ENCODE measurements at regions not wholly inside any gene's neighbourhood (a gene's known extent, or its start where the extent isn't known, plus 50 kb on each side); places are given as distances from the start of the nearest gene placed in this dataset.

- Histone ChIP-seq H3K36me3 (ENCODE audit: insufficient read depth, low read length) (no peaks in the 10 kb centered on the region), H3K27ac (ENCODE audit: low read depth, low read length) (no peak overlapping the region), H3K4me1 (ENCODE audit: insufficient read depth, low read length) (no peaks in the 10 kb centered on the region), H3K27me3 (ENCODE audit: control insufficient read depth in 1 of 2, insufficient read depth in 2 of 2, low read length in 2 of 2) (no peaks in the 10 kb centered on the region), H3K4me3 (ENCODE audit: low read depth in 1 of 2, low read length in 2 of 2) (no peak overlapping the region), H3K9ac (ENCODE audit: low read length) (no peak overlapping the region), H3K9me3 (ENCODE audit: low read length) (no peaks in the 10 kb centered on the region)
These were observed 332.4 kb downstream of the MSX2 start for GRCh38 chr5:175056831-175057230.

GRCh38 chr5:175054243-175054642 lies 329.9 kb downstream of the MSX2 start:
- Histone ChIP-seq H3K36me3 (ENCODE audit: insufficient read depth, low read length) (no peaks in the 10 kb centered on the region), H3K27ac (ENCODE audit: low read depth, low read length) (no peak overlapping the region), H3K4me1 (ENCODE audit: insufficient read depth, low read length) (no peaks in the 10 kb centered on the region)

GRCh38 chr5:175052351-175052750 lies 328.0 kb downstream of the MSX2 start:
- Histone ChIP-seq H3K36me3 (ENCODE audit: insufficient read depth, low read length) (no peaks in the 10 kb centered on the region), H3K4me3 (ENCODE audit: low read depth in 1 of 2, low read length in 2 of 2) (no peak overlapping the region), H3K4me1 (ENCODE audit: insufficient read depth, low read length) (no peaks in the 10 kb centered on the region), H3K9me3 (ENCODE audit: low read length) (no peaks in the 10 kb centered on the region), H3K27ac (ENCODE audit: low read depth, low read length) (no peak overlapping the region), H3K27me3 (ENCODE audit: control insufficient read depth in 1 of 2, insufficient read depth in 2 of 2, low read length in 2 of 2) (no peaks in the 10 kb centered on the region), H3K9ac (ENCODE audit: low read length) (no peak overlapping the region)

More at GRCh38 chr5:175054243-175054642, 329.9 kb downstream of the MSX2 start:
- no peak overlapping the region for H3K4me3 ChIP-seq (ENCODE audit: low read depth in 1 of 2, low read length in 2 of 2)
- no peaks in the 10 kb centered on the region for H3K9me3 ChIP-seq (ENCODE audit: low read length)
- no peak overlapping the region for H3K9ac ChIP-seq (ENCODE audit: low read length)
- H3K27me3 ChIP-seq (ENCODE audit: control insufficient read depth in 1 of 2, insufficient read depth in 2 of 2, low read length in 2 of 2), result no peaks in the 10 kb centered on the region

- Histone ChIP-seq H3K4me3 (ENCODE audit: low read depth in 1 of 2, low read length in 2 of 2) (no peak overlapping the region), H3K9ac (ENCODE audit: low read length) (no peak overlapping the region), H3K27ac (ENCODE audit: low read depth, low read length) (no peak overlapping the region), H3K27me3 (ENCODE audit: control insufficient read depth in 1 of 2, insufficient read depth in 2 of 2, low read length in 2 of 2) (no peaks in the 10 kb centered on the region), H3K9me3 (ENCODE audit: low read length) (no peaks in the 10 kb centered on the region), H3K36me3 (ENCODE audit: insufficient read depth, low read length) (no peaks in the 10 kb centered on the region), H3K4me1 (ENCODE audit: insufficient read depth, low read length) (no peaks in the 10 kb centered on the region)
These were observed 322.7 kb downstream of the MSX2 start for GRCh38 chr5:175047048-175047447.

- Histone ChIP-seq H3K4me1 (ENCODE audit: insufficient read depth, low read length) (no peaks in the 10 kb centered on the region), H3K27ac (ENCODE audit: low read depth, low read length) (no peak overlapping the region), H3K27me3 (ENCODE audit: control insufficient read depth in 1 of 2, insufficient read depth in 2 of 2, low read length in 2 of 2) (no peaks in the 10 kb centered on the region), H3K4me3 (ENCODE audit: low read depth in 1 of 2, low read length in 2 of 2) (no peak overlapping the region), H3K9ac (ENCODE audit: low read length) (no peak overlapping the region), H3K9me3 (ENCODE audit: low read length) (no peaks in the 10 kb centered on the region), H3K36me3 (ENCODE audit: insufficient read depth, low read length) (no peaks in the 10 kb centered on the region)
These were observed 321.4 kb downstream of the MSX2 start for GRCh38 chr5:175045820-175046219.

GRCh38 chr5:175037820-175038219 lies 313.4 kb downstream of the MSX2 start:
- H3K9ac ChIP-seq (ENCODE audit: low read length), result no peak overlapping the region
- no peaks in the 10 kb centered on the region for H3K36me3 ChIP-seq (ENCODE audit: insufficient read depth, low read length)
- H3K4me1 ChIP-seq (ENCODE audit: insufficient read depth, low read length), result no peaks in the 10 kb centered on the region
- H3K27ac ChIP-seq (ENCODE audit: low read depth, low read length), result no peak overlapping the region
- H3K4me3 ChIP-seq (ENCODE audit: low read depth in 1 of 2, low read length in 2 of 2), result no peak overlapping the region
- H3K27me3 ChIP-seq (ENCODE audit: control insufficient read depth in 1 of 2, insufficient read depth in 2 of 2, low read length in 2 of 2), result no peaks in the 10 kb centered on the region
- H3K9me3 ChIP-seq (ENCODE audit: low read length), result peaks cover 4% of the 10 kb centered on the region

GRCh38 chr5:175035882-175036533 lies 311.6 kb downstream of the MSX2 start:
- Histone ChIP-seq H3K4me1 (ENCODE audit: insufficient read depth, low read length) (no peaks in the 10 kb centered on the region), H3K4me3 (ENCODE audit: low read depth in 1 of 2, low read length in 2 of 2) (no peak overlapping the region), H3K27me3 (ENCODE audit: control insufficient read depth in 1 of 2, insufficient read depth in 2 of 2, low read length in 2 of 2) (no peaks in the 10 kb centered on the region), H3K36me3 (ENCODE audit: insufficient read depth, low read length) (no peaks in the 10 kb centered on the region), H3K9ac (ENCODE audit: low read length) (no peak overlapping the region), H3K27ac (ENCODE audit: low read depth, low read length) (no peak overlapping the region), H3K9me3 (ENCODE audit: low read length) (peaks cover 4% of the 10 kb centered on the region)

- Histone ChIP-seq H3K9me3 (ENCODE audit: low read length) (peaks cover 4% of the 10 kb centered on the region), H3K4me3 (ENCODE audit: low read depth in 1 of 2, low read length in 2 of 2) (no peak overlapping the region), H3K27ac (ENCODE audit: low read depth, low read length) (no peak overlapping the region), H3K9ac (ENCODE audit: low read length) (no peak overlapping the region), H3K36me3 (ENCODE audit: insufficient read depth, low read length) (no peaks in the 10 kb centered on the region), H3K4me1 (ENCODE audit: insufficient read depth, low read length) (no peaks in the 10 kb centered on the region), H3K27me3 (ENCODE audit: control insufficient read depth in 1 of 2, insufficient read depth in 2 of 2, low read length in 2 of 2) (no peaks in the 10 kb centered on the region)
These were observed 310.5 kb downstream of the MSX2 start for GRCh38 chr5:175034924-175035323.

- Histone ChIP-seq H3K9me3 (ENCODE audit: low read length) (peaks cover 4% of the 10 kb centered on the region), H3K27ac (ENCODE audit: low read depth, low read length) (no peak overlapping the region), H3K9ac (ENCODE audit: low read length) (no peak overlapping the region), H3K27me3 (ENCODE audit: control insufficient read depth in 1 of 2, insufficient read depth in 2 of 2, low read length in 2 of 2) (no peaks in the 10 kb centered on the region), H3K4me3 (ENCODE audit: low read depth in 1 of 2, low read length in 2 of 2) (no peak overlapping the region), H3K36me3 (ENCODE audit: insufficient read depth, low read length) (no peaks in the 10 kb centered on the region), H3K4me1 (ENCODE audit: insufficient read depth, low read length) (no peaks in the 10 kb centered on the region)
These were observed 308.4 kb downstream of the MSX2 start for GRCh38 chr5:175032741-175033151.

GRCh38 chr5:175032013-175032412 lies 307.6 kb downstream of the MSX2 start:
- Histone ChIP-seq H3K27ac (ENCODE audit: low read depth, low read length) (no peak overlapping the region), H3K4me3 (ENCODE audit: low read depth in 1 of 2, low read length in 2 of 2) (no peak overlapping the region), H3K4me1 (ENCODE audit: insufficient read depth, low read length) (no peaks in the 10 kb centered on the region)

GRCh38 chr5:175027390-175027789 lies 303.0 kb downstream of the MSX2 start:
- Histone ChIP-seq H3K27ac (ENCODE audit: low read depth, low read length) (no peak overlapping the region), H3K27me3 (ENCODE audit: control insufficient read depth in 1 of 2, insufficient read depth in 2 of 2, low read length in 2 of 2) (no peaks in the 10 kb centered on the region), H3K9me3 (ENCODE audit: low read length) (no peaks in the 10 kb centered on the region), H3K36me3 (ENCODE audit: insufficient read depth, low read length) (no peaks in the 10 kb centered on the region), H3K4me3 (ENCODE audit: low read depth in 1 of 2, low read length in 2 of 2) (no peak overlapping the region), H3K9ac (ENCODE audit: low read length) (no peak overlapping the region), H3K4me1 (ENCODE audit: insufficient read depth, low read length) (no peaks in the 10 kb centered on the region)

More at GRCh38 chr5:175032013-175032412, 307.6 kb downstream of the MSX2 start:
- Histone ChIP-seq H3K9ac (ENCODE audit: low read length) (no peak overlapping the region), H3K36me3 (ENCODE audit: insufficient read depth, low read length) (no peaks in the 10 kb centered on the region), H3K27me3 (ENCODE audit: control insufficient read depth in 1 of 2, insufficient read depth in 2 of 2, low read length in 2 of 2) (no peaks in the 10 kb centered on the region), H3K9me3 (ENCODE audit: low read length) (peaks cover 4% of the 10 kb centered on the region)

GRCh38 chr5:175025077-175025476 lies 300.7 kb downstream of the MSX2 start:
- H3K9me3 ChIP-seq (ENCODE audit: low read length), result no peaks in the 10 kb centered on the region
- no peaks in the 10 kb centered on the region for H3K4me1 ChIP-seq (ENCODE audit: insufficient read depth, low read length)
- H3K4me3 ChIP-seq (ENCODE audit: low read depth in 1 of 2, low read length in 2 of 2), result no peak overlapping the region
- H3K27ac ChIP-seq (ENCODE audit: low read depth, low read length), result no peak overlapping the region
- H3K9ac ChIP-seq (ENCODE audit: low read length), result no peak overlapping the region
- no peaks in the 10 kb centered on the region for H3K27me3 ChIP-seq (ENCODE audit: control insufficient read depth in 1 of 2, insufficient read depth in 2 of 2, low read length in 2 of 2)
- no peaks in the 10 kb centered on the region for H3K36me3 ChIP-seq (ENCODE audit: insufficient read depth, low read length)

All from muscle layer of colon (tissue), 2 donors.